Transverse colon (tissue), 4 donors: ENCODE measurements at regions not wholly inside any gene's neighbourhood (a gene's known extent, or its start where the extent isn't known, plus 50 kb on each side); places are given as distances from the start of the nearest gene placed in this dataset.

Source experiments
- DNase-seq: peaks from one replicate; pipeline ENCODE4 v3.0.0-alpha.2; 2019
- H3K27ac ChIP-seq, 4 donors: fragments of 200-600 bp; sonication (generic); 2 replicates each; pipeline ENCODE4 v1.5.1; 2016 to 2018; ENCODE audit warnings: inconsistent platforms in 4 of 4
- H3K27me3 ChIP-seq: fragments of 200-600 bp; sonication (generic); 2 replicates; pipeline ENCODE4 v1.5.1; 2017; ENCODE audit warnings: inconsistent platforms
- H3K36me3 ChIP-seq, 4 donors: fragments of 200-600 bp; sonication (generic); 2 replicates each; pipeline ENCODE4 v1.5.1; 2017 to 2019; ENCODE audit warnings: inconsistent platforms in 4 of 4
- H3K4me1 ChIP-seq, 4 donors: fragments of 200-600 bp; sonication (generic); 2 replicates each; pipeline ENCODE4 v1.5.1; 2017 to 2020; ENCODE audit warnings: inconsistent platforms in 4 of 4
- H3K4me3 ChIP-seq, 4 donors: fragments of 200-600 bp; sonication (generic); 1 replicate in 1 of 4; 2 replicates in 3 of 4; pipeline versions ENCODE4 v1.5.1 to v1.6.1; 2017 to 2019; ENCODE audit warnings: inconsistent platforms in 4 of 4
- H3K9me3 ChIP-seq, 2 donors: fragments of 200-600 bp; sonication (generic); 2 replicates each; pipeline ENCODE4 v1.5.1; 2017 to 2019; ENCODE audit warnings: inconsistent platforms in 2 of 2
- CTCF ChIP-seq, 5 experiments: fragments of 200-600 bp in 3 of 5; fragments of 450-650 bp in 2 of 5; sonication (generic) in 3 of 5; IDR thresholded peaks; 1 replicate in 2 of 5; 2 replicates in 3 of 5; pipeline ENCODE4 v1.5.1; 2016 to 2017; ENCODE audit warnings: antibody characterized with exemption in 5 of 5, inconsistent platforms in 3 of 5, mild to moderate bottlenecking in 2 of 5, moderate library complexity in 1 of 5
- EP300 ChIP-seq: sonication (generic); formaldehyde crosslinking; IDR thresholded peaks from one replicate; pipeline ENCODE4 v1.6.1; 2017; ENCODE audit warnings: antibody characterized with exemption, low read depth
- POLR2A ChIP-seq: fragments of 450-650 bp; IDR thresholded peaks from one replicate; pipeline ENCODE4 v1.6.1; 2016; ENCODE audit warnings: antibody characterized with exemption, mild to moderate bottlenecking, moderate library complexity
- POLR2AphosphoS5 ChIP-seq, 3 donors: sonication (generic); formaldehyde crosslinking; IDR thresholded peaks; one replicate each; pipeline ENCODE4 v1.6.1; 2016; ENCODE audit warnings: antibody characterized with exemption in 3 of 3
- WGBS, 2 donors: methylation state at CpG; one replicate each; pipeline ENCODE4 v1.1.5; 2018; ENCODE audit warnings: low coverage in 1 of 2; 5-methylcytosine and 5-hydroxymethylcytosine counted together
- in situ Hi-C, 4 donors: fragments of 200-750 bp; cut with MboI; loops; one replicate each; pipeline versions ENCODE4 v1.15.0 to v1.15.1; 2017; ENCODE audit warnings: low sequenced_read_pairs in 3 of 4, low pct_ligation_motif_present in 1 of 4, low pct_unique_long_range_greater_than_20kb in 1 of 4
- intact Hi-C: fragments of 100-400 bp; cut with DNase I; formaldehyde crosslinking; loops from one replicate; pipeline ENCODE4 v1.15.1; 2023; ENCODE audit warnings: low total_unique reads

- H3K27me3 ChIP-seq: no peaks in the 10 kb centered on the region
- TF ChIP-seq POLR2A (no peak), POLR2AphosphoS5 (IDR thresholded peaks at IDR 0.05) (no peak), CTCF (IDR thresholded peaks at IDR 0.05) (no peak), EP300 (no peak)
- H3K4me3 ChIP-seq: no peak overlapping the region
- intact Hi-C loops (no loop called here), in situ Hi-C loops (no loop called here)
- H3K36me3 ChIP-seq: no peaks in the 10 kb centered on the region
- H3K9me3 ChIP-seq: no peaks in the 10 kb centered on the region
- DNase-seq: no peak
- WGBS, 2 donors: 55 to 71% methylated on average over 5 of the region's 5 CpGs
- H3K27ac ChIP-seq: no peak overlapping the region
- no peaks in the 10 kb centered on the region for H3K4me1 ChIP-seq
These were observed 60.8 kb upstream of the MYCBP2 start for GRCh38 chr13:77387607-77388200.

- Histone ChIP-seq H3K27me3 (no peaks in the 10 kb centered on the region), H3K9me3 (no peaks in the 10 kb centered on the region), H3K4me1 (no peaks in the 10 kb centered on the region), H3K27ac (no peak overlapping the region), H3K36me3 (no peaks in the 10 kb centered on the region), H3K4me3 (no peak overlapping the region)
- in situ Hi-C loops (no loop called here), intact Hi-C loops (no loop called here)
- DNase-seq: no peak
- 60 to 67% methylated on average over 3 to 5 of the region's 5 CpGs for WGBS, 2 donors
- TF ChIP-seq CTCF (IDR thresholded peaks at IDR 0.05): no peak
- no peak for TF ChIP-seq EP300
- TF ChIP-seq POLR2A: no peak
- no peak for TF ChIP-seq POLR2AphosphoS5 (IDR thresholded peaks at IDR 0.05)
These were observed 60.1 kb upstream of the MYCBP2 start for GRCh38 chr13:77386880-77387606.

GRCh38 chr13:77386046-77386445 lies 59.2 kb upstream of the MYCBP2 start:
- 39 to 82% methylated on average over 2 of the region's 2 CpGs for WGBS, 2 donors
- no peak overlapping the region for H3K4me3 ChIP-seq
- H3K9me3 ChIP-seq: no peaks in the 10 kb centered on the region
- intact Hi-C loops (no loop called here), in situ Hi-C loops (no loop called here)
- H3K4me1 ChIP-seq: no peaks in the 10 kb centered on the region
- no peaks in the 10 kb centered on the region for H3K27me3 ChIP-seq
- H3K36me3 ChIP-seq: no peaks in the 10 kb centered on the region
- DNase-seq: no peak
- H3K27ac ChIP-seq: no peak overlapping the region
- TF ChIP-seq POLR2AphosphoS5 (IDR thresholded peaks at IDR 0.05): no peak
- TF ChIP-seq EP300: no peak
- TF ChIP-seq POLR2A: no peak
- TF ChIP-seq CTCF (IDR thresholded peaks at IDR 0.05): no peak

GRCh38 chr13:77384999-77385398 lies 58.1 kb upstream of the MYCBP2 start:
- intact Hi-C loops (no loop called here), in situ Hi-C loops (no loop called here)
- no peaks in the 10 kb centered on the region for H3K36me3 ChIP-seq
- H3K4me1 ChIP-seq: no peaks in the 10 kb centered on the region
- DNase-seq: no peak
- no peaks in the 10 kb centered on the region for H3K9me3 ChIP-seq
- H3K4me3 ChIP-seq: no peak overlapping the region
- no peak overlapping the region for H3K27ac ChIP-seq
- no peaks in the 10 kb centered on the region for H3K27me3 ChIP-seq
- TF ChIP-seq POLR2AphosphoS5 (IDR thresholded peaks at IDR 0.05): no peak

GRCh38 chr13:77383097-77383496 lies 56.2 kb upstream of the MYCBP2 start:
- no peaks in the 10 kb centered on the region for H3K27me3 ChIP-seq
- intact Hi-C loops: no loop called here
- in situ Hi-C loops: no loop called here
- no peaks in the 10 kb centered on the region for H3K36me3 ChIP-seq
- H3K27ac ChIP-seq: no peak overlapping the region
- H3K9me3 ChIP-seq: no peaks in the 10 kb centered on the region
- 65 to 67% methylated on average over 3 to 4 of the region's 4 CpGs for WGBS, 2 donors
- TF ChIP-seq EP300: no peak
- no peak overlapping the region for H3K4me3 ChIP-seq
- no peak for DNase-seq
- H3K4me1 ChIP-seq: no peaks in the 10 kb centered on the region
